ENCODE measurements at regions not wholly inside any gene's neighbourhood (a gene's known extent, or its start where the extent isn't known, plus 50 kb on each side); places are given as distances from the start of the nearest gene placed in this dataset.

GRCh38 chr15:53260647-53261046 is 470.5 kb upstream of the ONECUT1 start:
- TF ChIP-seq, protein P1, sequence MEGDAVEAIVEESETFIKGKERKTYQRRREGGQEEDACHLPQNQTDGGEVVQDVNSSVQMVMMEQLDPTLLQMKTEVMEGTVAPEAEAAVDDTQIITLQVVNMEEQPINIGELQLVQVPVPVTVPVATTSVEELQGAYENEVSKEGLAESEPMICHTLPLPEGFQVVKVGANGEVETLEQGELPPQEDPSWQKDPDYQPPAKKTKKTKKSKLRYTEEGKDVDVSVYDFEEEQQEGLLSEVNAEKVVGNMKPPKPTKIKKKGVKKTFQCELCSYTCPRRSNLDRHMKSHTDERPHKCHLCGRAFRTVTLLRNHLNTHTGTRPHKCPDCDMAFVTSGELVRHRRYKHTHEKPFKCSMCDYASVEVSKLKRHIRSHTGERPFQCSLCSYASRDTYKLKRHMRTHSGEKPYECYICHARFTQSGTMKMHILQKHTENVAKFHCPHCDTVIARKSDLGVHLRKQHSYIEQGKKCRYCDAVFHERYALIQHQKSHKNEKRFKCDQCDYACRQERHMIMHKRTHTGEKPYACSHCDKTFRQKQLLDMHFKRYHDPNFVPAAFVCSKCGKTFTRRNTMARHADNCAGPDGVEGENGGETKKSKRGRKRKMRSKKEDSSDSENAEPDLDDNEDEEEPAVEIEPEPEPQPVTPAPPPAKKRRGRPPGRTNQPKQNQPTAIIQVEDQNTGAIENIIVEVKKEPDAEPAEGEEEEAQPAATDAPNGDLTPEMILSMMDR (IDR thresholded peaks at IDR 0.05): no peak
- no peak for TF ChIP-seq POLR2A (IDR thresholded peaks at IDR 0.05)
